CD4-positive, alpha-beta memory T cell (primary cell): ENCODE measurements at regions not wholly inside any gene's neighbourhood (a gene's known extent, or its start where the extent isn't known, plus 50 kb on each side); places are given as distances from the start of the nearest gene placed in this dataset.
"Not testable (repeated sequence)": the region's sequence is repeated elsewhere in the genome, so short reads cannot be mapped to it uniquely, and the experiment has no call there.

ENCODE experiments used
- CTCF ChIA-PET: fragments of 350-600 bp; sonication (Branson Sonifier 250); formaldehyde crosslinking; loops from one replicate; lab custom pipeline; 2021; ENCODE audit warnings: inconsistent platforms; ENCODE audit not compliant: partially characterized antibody; lab: Charles Lee
- POLR2A ChIA-PET: fragments of 350-600 bp; sonication (Branson Sonifier 250); formaldehyde crosslinking; loops from one replicate; lab custom pipeline; 2021; ENCODE audit not compliant: partially characterized antibody; lab: Charles Lee
- DNase-seq, 5 donors: peaks; one replicate each; pipeline versions ENCODE4 v3.0.0 to v3.0.0-alpha.2; 2020 to 2022; ENCODE audit warnings: mixed read lengths in 1 of 5
- H3K27ac ChIP-seq: one replicate; pipeline ENCODE4 v1.7.0; 2013; ENCODE audit warnings: low read depth, low read length
- H3K27me3 ChIP-seq: 2 replicates; pipeline ENCODE4 v1.7.0; 2013; ENCODE audit warnings: mild to moderate bottlenecking, low read length, moderate library complexity; ENCODE audit not compliant: insufficient read depth
- H3K36me3 ChIP-seq: 2 replicates; pipeline ENCODE4 v1.7.0; 2013; ENCODE audit warnings: mild to moderate bottlenecking, low read length, moderate library complexity; ENCODE audit not compliant: insufficient read depth
- H3K4me1 ChIP-seq: 2 replicates; pipeline ENCODE4 v1.7.0; 2013; ENCODE audit warnings: mild to moderate bottlenecking, low read length, moderate library complexity; ENCODE audit not compliant: insufficient read depth
- H3K4me3 ChIP-seq, 2 donors: one replicate each; pipeline ENCODE4 v1.7.0; 2013; ENCODE audit warnings: low read length in 2 of 2, mild to moderate bottlenecking in 1 of 2
- H3K9me3 ChIP-seq, 2 donors: one replicate each; pipeline ENCODE4 v1.7.0; 2013; ENCODE audit warnings: low read length in 2 of 2, control low read depth in 1 of 2; ENCODE audit not compliant: control insufficient read depth in 1 of 2
- H3K27ac Mint-ChIP-seq, 7 donors: one replicate each; pipeline ENCODE4 v1.8.0; 2020 to 2021; ENCODE audit warnings: mixed read lengths in 7 of 7, mild to moderate bottlenecking in 6 of 7, inconsistent platforms in 3 of 7, moderate library complexity in 3 of 7
- H3K27me3 Mint-ChIP-seq, 2 donors: one replicate each; pipeline ENCODE4 v1.8.0; 2020 to 2021; ENCODE audit warnings: mixed read lengths in 2 of 2
- H3K36me3 Mint-ChIP-seq, 2 donors: one replicate each; pipeline ENCODE4 v1.8.0; 2020 to 2021; ENCODE audit warnings: mixed read lengths in 2 of 2, inconsistent platforms in 1 of 2, mild to moderate bottlenecking in 1 of 2
- H3K4me1 Mint-ChIP-seq, 4 donors: one replicate each; pipeline ENCODE4 v1.8.0; 2020 to 2021; ENCODE audit warnings: mixed read lengths in 4 of 4, mild to moderate bottlenecking in 1 of 4
- H3K4me3 Mint-ChIP-seq, 8 donors: one replicate each; pipeline ENCODE4 v1.8.0; 2020 to 2021; ENCODE audit warnings: mixed read lengths in 8 of 8, mild to moderate bottlenecking in 7 of 8, moderate library complexity in 6 of 8, inconsistent platforms in 3 of 8
- H3K9me3 Mint-ChIP-seq, 8 donors: one replicate each; pipeline ENCODE4 v1.8.0; 2020 to 2021; ENCODE audit warnings: mixed read lengths in 8 of 8, mild to moderate bottlenecking in 5 of 8, inconsistent platforms in 3 of 8, moderate library complexity in 1 of 8
- intact Hi-C: fragments of 100-400 bp; cut with micrococcal nuclease; formaldehyde crosslinking; loops from one replicate; pipeline ENCODE4 v1.15.1; 2023

DNA sequence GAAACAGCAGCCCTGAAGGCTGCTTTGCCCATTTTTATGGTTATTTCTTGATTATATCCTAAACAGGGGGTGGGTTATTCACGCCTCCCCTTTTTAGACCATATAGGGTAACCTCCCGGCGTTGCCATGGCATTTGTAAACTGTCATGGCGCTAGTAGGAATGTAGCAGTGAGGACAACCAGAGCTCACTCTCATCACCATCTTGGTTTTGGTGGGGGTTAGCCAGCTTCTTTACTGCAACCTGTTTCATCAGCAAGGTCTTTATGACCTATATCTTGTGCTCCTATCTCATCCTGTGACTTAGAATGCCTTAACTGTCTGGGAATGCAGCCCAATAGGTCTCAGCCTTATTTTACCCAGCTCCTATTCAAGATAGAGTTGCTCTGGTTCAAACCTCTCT lies 136.2 kb downstream of the DIRAS2 start:
- H3K27ac Mint-ChIP-seq, H3K4me1 Mint-ChIP-seq, intact Hi-C loops: not testable (repeated sequence)

DNA sequence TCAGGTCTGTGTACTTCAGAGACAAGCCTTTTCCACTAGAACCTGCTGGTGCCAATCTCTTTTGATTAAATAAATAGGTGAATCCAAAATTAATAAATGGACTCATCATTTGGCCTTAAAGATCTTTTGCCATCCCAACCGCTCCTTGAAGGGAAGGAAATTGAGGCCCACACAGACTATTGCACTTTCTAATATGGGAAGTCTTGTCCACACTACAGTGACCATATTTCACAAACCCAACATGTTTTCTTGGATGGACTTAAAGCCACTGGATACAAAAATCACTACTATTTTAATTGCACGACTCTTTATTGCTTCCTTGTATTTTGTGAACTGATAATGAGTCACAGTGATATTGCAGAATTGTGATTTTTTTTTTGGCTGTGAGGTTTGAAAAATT lies 135.0 kb downstream of the DIRAS2 start:
- H3K27ac ChIP-seq: no peak overlapping the region
- peaks cover 0 to 3% of the 10 kb centered on the region in 2 donors for H3K27me3 Mint-ChIP-seq
- H3K4me1 Mint-ChIP-seq: peaks cover 0 to 4% (median 2%) of the 10 kb centered on the region in 4 donors
- ChIA-PET CTCF (no interaction called here), POLR2A (no interaction called here)
- H3K9me3 ChIP-seq: no peaks in the 10 kb centered on the region
- H3K9me3 Mint-ChIP-seq: no peaks in the 10 kb centered on the region
- DNase-seq: no peak
- H3K27me3 ChIP-seq: no peaks in the 10 kb centered on the region
- H3K36me3 Mint-ChIP-seq: no peaks in the 10 kb centered on the region
- no peak overlapping the region for H3K4me3 ChIP-seq
- H3K4me1 ChIP-seq: no peaks in the 10 kb centered on the region
- no peaks in the 10 kb centered on the region for H3K36me3 ChIP-seq
- intact Hi-C loops: no loop called here
- H3K27ac Mint-ChIP-seq: no peak overlapping the region
- H3K4me3 Mint-ChIP-seq: no peak overlapping the region

More for the DNA sequence above, 136.2 kb downstream of the DIRAS2 start:
- H3K4me3 ChIP-seq, POLR2A ChIA-PET, CTCF ChIA-PET, H3K36me3 Mint-ChIP-seq, DNase-seq, H3K36me3 ChIP-seq, H3K27me3 ChIP-seq, H3K9me3 ChIP-seq, H3K27ac ChIP-seq, H3K4me1 ChIP-seq, H3K4me3 Mint-ChIP-seq, H3K9me3 Mint-ChIP-seq, H3K27me3 Mint-ChIP-seq: not testable (repeated sequence)

DNA sequence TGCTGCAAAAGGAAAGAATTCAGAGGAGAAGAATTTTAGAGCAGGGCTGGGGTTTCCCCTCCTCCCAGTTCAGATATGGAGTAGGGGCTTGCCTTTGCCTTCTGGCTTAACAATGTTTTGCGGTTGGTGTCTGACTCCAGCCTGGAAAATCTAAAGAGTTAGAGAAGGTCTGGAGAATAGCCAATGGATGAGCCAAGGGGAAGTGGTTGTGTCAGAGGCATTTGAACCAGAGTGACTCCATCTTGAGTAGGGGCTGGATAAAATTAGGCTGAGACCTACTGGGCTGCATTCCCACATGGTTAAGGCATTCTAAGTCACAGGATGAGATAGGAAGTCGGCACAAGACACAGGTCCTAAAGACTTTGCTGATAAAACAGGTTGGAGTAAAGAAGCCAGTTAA lies 133.7 kb downstream of the DIRAS2 start:
- Mint-ChIP-seq H3K9me3 (no peaks in the 10 kb centered on the region), H3K27ac (no peak overlapping the region), H3K4me1 (peaks cover 0 to 4% (median 2%) of the 10 kb centered on the region in 4 donors), H3K4me3 (no peak overlapping the region), H3K27me3 (no peaks in the 10 kb centered on the region), H3K36me3 (no peaks in the 10 kb centered on the region)
- no peak for DNase-seq
- no peaks in the 10 kb centered on the region for H3K9me3 ChIP-seq
- POLR2A ChIA-PET: no interaction called here
- no peak overlapping the region for H3K4me3 ChIP-seq
- H3K36me3 ChIP-seq: no peaks in the 10 kb centered on the region
- H3K27ac ChIP-seq: no peak overlapping the region
- H3K27me3 ChIP-seq: no peaks in the 10 kb centered on the region
- intact Hi-C loops: no loop called here
- CTCF ChIA-PET: no interaction called here
- H3K4me1 ChIP-seq: no peaks in the 10 kb centered on the region

DNA sequence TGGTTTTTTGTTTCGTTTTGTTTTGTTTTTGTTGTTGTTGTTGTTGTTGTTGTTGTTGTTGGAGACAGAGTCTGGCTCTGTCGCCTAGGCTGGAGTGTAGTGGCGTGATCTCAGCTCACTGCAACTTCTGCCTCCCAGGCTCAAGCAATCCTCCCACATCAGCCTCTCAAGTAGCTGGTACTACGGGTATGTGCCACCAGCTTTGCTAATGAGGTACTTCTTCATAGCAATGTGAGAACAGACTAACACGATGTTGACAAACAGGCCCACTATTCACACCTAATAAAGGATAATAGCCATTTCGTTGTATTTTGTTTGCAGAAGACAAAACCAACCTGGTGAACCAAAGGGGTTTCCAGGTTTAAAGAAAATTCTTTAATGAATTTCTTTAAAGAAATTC lies 130.9 kb downstream of the DIRAS2 start:
- Mint-ChIP-seq H3K9me3 (no peaks in the 10 kb centered on the region), H3K4me1 (peaks cover 0 to 4% (median 2%) of the 10 kb centered on the region in 4 donors), H3K27ac (no peak overlapping the region), H3K4me3 (no peak overlapping the region), H3K36me3 (no peaks in the 10 kb centered on the region), H3K27me3 (peaks cover 0 to 2% of the 10 kb centered on the region in 2 donors)
- POLR2A ChIA-PET: no interaction called here
- CTCF ChIA-PET: no interaction called here
- Histone ChIP-seq H3K4me3 (no peak overlapping the region), H3K27me3 (peaks cover 4% of the 10 kb centered on the region), H3K36me3 (no peaks in the 10 kb centered on the region), H3K27ac (no peak overlapping the region), H3K4me1 (no peaks in the 10 kb centered on the region), H3K9me3 (no peaks in the 10 kb centered on the region)
- no peak for DNase-seq
- intact Hi-C loops: no loop called here

DNA sequence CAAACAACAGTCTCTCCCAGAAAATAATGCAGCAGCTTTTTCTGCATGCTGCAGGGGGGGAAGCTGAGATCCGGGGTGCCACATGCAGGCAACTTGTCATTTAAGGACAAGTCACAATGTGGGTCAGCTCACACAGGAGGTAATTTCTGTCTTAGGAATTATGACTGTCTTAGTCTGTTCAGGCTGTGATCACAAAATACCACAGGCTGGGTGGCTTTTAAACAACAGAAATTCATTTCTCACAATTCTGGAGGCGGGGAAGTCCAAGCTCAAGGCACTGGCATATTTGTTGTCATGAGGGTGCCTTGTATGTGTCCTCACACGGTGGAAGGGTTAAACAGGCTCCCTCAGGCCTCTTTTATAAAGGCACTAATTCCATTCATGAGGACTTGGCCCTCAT lies 127.7 kb downstream of the DIRAS2 start:
- no peaks in the 10 kb centered on the region for H3K9me3 ChIP-seq
- H3K4me3 ChIP-seq: no peak overlapping the region
- no peaks in the 10 kb centered on the region for H3K36me3 ChIP-seq
- Mint-ChIP-seq H3K4me1 (no peaks in the 10 kb centered on the region), H3K36me3 (no peaks in the 10 kb centered on the region), H3K27me3 (peaks cover 2% of the 10 kb centered on the region in 2 donors), H3K27ac (no peak overlapping the region), H3K4me3 (no peak overlapping the region), H3K9me3 (no peaks in the 10 kb centered on the region)
- peaks cover 4% of the 10 kb centered on the region for H3K27me3 ChIP-seq
- H3K4me1 ChIP-seq: no peaks in the 10 kb centered on the region
- no peak overlapping the region for H3K27ac ChIP-seq
- DNase-seq: no peak
- ChIA-PET POLR2A (no interaction called here), CTCF (no interaction called here)
- intact Hi-C loops: no loop called here

DNA sequence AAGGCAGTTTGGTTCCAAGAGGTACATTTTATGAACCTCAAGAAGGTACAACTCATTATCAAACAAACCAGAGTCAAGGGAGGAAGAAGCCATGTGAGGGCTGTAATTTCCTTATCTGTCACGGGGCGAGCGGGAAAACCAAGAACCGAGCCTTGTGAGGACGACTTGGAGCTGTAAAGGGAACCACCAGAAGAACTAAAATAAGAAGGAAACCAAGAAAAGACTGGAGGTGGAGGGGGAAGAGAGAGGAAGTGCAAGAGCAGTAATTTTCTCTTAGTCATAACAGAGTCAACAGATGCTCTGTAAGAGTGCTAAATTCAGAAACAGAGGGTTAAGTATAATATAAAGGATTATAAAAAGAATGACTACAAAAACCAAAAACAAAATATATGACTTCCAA lies 127.1 kb downstream of the DIRAS2 start:
- POLR2A ChIA-PET: no interaction called here

DNA sequence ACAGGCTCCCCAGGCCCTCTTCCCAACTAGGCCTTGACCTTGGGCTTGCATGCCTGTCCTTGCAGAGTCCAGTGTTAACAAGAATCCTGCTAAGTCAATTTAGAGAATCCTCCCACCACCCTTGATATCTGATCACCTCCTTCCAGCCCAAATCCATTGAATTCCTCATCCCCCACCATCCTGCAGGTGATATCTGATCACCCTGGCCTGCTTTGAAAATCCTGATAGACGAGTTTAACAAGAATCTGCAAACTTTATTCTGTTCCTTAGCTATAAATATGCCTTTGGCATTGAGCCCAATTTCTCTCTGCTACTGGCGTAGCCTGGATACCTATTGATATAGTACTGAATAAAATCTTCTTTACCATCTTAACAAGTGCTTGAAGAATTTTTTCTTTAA lies 125.5 kb downstream of the DIRAS2 start:
- no peak for DNase-seq
- H3K9me3 ChIP-seq: no peaks in the 10 kb centered on the region
- Mint-ChIP-seq H3K36me3 (no peaks in the 10 kb centered on the region), H3K4me1 (no peaks in the 10 kb centered on the region), H3K27ac (no peak overlapping the region), H3K4me3 (no peak overlapping the region), H3K27me3 (peaks cover 2 to 5% of the 10 kb centered on the region in 2 donors), H3K9me3 (no peaks in the 10 kb centered on the region)
- POLR2A ChIA-PET: no interaction called here
- no peak overlapping the region for H3K27ac ChIP-seq
- intact Hi-C loops: no loop called here
- no peak overlapping the region for H3K4me3 ChIP-seq
- peaks cover 4% of the 10 kb centered on the region for H3K27me3 ChIP-seq
- CTCF ChIA-PET: no interaction called here
- H3K4me1 ChIP-seq: no peaks in the 10 kb centered on the region
- no peaks in the 10 kb centered on the region for H3K36me3 ChIP-seq

More for the DNA sequence above, 127.1 kb downstream of the DIRAS2 start:
- no peak overlapping the region for H3K27ac Mint-ChIP-seq
- no peaks in the 10 kb centered on the region for H3K9me3 Mint-ChIP-seq
- intact Hi-C loops: no loop called here
- peaks cover 4% of the 10 kb centered on the region for H3K27me3 ChIP-seq
- H3K4me3 Mint-ChIP-seq: no peak overlapping the region
- no peaks in the 10 kb centered on the region for H3K4me1 ChIP-seq
- no peaks in the 10 kb centered on the region for H3K36me3 ChIP-seq
- H3K36me3 Mint-ChIP-seq: no peaks in the 10 kb centered on the region
- DNase-seq: no peak
- CTCF ChIA-PET: no interaction called here
- H3K4me1 Mint-ChIP-seq: no peaks in the 10 kb centered on the region
- peaks cover 2% of the 10 kb centered on the region in 2 donors for H3K27me3 Mint-ChIP-seq
- no peak overlapping the region for H3K27ac ChIP-seq
- no peak overlapping the region for H3K4me3 ChIP-seq
- H3K9me3 ChIP-seq: no peaks in the 10 kb centered on the region
